ENCODE measurements at regions not wholly inside any gene's neighbourhood (a gene's known extent, or its start where the extent isn't known, plus 50 kb on each side); places are given as distances from the start of the nearest gene placed in this dataset.
"Not testable (repeated sequence)": the region's sequence is repeated elsewhere in the genome, so short reads cannot be mapped to it uniquely, and the experiment has no call there.

DNA sequence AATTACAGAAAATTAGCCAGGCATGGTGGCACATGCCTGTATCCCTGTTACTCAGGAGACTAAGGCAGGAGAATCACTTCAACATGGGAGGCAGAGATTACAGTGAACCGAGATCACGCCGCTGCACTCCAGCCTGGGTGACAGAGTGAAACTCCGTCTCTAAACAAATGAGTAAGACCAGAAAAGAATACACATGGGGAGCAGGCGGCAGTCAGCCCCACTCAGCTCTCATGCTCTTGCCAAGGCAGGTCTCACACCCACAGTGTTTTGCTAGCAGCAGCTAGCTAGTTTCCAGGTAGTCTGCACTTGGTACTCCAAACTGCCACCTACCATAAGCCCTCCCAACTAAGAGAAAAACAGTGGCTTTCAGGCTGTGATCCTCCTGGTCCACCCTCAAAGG lies 722.3 kb upstream of the CTNND2 start:
- no peak for DNase-seq

DNA sequence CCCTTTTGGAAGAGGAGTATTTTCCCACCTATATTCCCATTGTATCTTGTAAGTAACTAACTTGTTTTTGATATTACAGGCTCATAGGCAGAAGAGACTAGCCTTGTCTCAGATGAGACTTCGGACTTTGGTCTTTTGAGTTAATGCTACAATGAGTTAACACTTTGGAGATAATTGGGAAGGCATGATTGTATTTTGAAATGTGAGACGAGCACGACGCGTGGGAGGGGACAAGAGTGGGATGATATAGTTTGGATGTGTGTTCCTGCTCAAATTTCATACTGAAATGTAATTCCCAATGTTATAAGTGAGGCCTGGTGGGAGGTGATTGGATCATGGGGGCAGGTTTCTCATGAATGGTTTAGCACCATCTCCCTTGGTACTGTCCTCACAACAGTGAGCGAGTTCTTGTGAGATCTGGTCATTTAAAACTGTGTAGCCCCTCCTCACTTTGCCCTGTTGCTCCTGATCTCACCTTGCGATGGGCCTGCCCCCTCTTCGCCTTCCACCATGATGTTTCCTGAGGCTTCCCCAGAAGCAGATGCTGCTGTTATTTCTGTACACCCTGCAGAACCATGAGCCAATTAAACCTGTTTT lies 721.5 kb upstream of the CTNND2 start:
- no peak for DNase-seq

DNA sequence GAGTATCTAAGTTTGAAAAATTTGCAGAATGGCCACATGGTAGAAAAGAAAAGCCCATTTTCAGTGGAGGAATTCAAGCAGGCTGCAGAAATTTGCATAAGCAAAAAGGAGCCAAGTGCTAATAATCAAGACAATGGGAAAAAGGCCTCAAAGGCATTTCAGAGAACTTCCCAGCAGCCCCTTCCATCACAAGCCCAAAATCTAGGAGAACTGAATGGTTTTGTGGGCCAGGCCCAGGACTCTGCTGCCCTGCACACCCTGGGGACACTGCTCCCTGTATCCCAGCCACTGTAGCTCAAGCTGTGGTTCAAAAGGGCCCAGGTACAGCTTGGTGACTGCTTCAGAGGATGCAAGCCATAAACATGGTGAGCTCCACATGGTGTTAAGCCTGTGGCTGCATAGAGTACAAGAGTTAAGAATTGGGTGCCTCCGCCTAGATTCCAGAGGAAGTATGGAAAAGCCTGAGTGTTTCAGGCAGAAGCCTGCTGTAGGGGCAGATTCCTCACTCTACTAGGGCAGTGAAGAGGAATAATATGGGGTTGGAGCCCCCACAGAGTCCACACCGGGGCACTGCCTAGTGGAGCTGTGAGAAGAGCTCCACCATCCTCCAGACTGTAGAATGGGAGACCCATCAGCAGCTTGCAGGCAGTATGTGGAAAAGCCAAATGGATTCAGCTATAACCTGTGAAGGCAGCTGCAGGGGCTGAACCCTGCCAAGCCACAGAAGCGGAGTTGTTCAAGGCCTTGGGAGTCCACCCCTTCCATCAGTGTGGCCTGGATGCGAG lies 720.7 kb upstream of the CTNND2 start:
- no peak for DNase-seq

DNA sequence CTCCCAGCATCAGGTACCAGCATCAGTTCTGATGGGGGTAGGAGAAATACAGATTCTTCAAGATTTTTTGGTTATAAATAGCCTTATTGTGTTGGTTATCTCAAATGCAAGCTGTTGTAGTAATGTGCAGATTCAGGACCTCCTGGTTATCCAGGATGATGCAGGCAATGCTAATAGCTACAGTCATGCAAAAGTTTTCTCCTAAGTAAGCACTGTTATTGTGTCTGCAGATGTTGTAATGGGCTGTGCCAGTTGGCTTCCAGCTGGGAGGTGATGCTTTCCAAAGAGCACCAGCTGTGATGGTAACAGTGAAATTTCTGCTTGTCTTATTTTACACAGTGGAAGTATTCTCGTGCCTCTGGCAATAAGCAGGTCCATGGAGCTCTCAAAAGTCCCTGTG lies 719.2 kb upstream of the CTNND2 start:
- DNase-seq: no peak

DNA sequence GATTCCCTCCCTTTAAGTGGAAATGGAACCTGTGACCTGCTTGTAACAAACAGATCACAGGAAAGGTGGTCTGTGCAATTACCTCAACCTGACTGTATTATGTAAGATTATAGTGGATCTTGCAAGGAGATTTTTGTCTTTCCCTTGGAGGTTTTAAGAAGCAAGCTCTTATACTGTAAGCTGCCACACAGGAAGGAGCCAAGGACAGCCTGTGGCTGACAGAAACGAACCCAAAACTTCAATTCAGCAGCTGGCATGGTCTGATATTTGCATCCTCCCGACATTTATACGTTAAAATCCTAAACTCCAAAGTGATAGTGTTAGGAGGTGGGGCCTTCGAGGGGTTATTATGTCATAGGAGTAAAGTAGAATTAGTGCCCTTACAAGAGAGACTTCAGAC lies 711.8 kb upstream of the CTNND2 start:
- DNase-seq: no peak

DNA sequence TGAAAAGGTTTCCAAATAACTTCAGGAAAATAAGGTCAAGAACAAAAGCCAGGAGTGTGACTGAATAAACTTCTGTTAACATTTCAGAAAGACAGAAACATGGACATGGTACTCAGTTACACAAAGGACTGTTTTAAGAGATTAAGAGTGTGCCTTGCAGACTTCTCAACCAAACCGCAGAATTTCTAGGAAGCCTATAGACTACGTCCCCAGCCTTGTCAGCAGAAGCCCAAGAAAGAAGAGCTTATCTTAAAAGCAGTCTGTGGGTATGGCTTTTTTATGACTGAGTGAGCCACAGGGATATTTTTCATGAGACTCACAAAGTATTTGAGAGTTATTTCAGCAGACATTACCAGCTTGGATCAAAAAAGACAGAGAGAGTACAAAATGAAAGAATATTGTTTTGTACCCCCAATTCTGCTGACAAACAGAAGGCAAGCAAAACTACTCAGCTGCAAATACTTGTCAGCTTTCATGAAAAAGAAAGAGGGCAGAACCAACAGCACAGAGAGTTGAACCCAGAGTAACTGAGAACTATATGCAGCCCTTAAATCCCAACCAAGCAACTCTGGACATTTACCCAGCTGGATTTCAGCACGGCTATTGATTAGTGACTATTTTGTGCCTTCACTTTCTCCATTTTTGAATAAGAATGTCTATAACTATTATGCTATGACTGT lies 711.0 kb upstream of the CTNND2 start:
- no peak for DNase-seq

DNA sequence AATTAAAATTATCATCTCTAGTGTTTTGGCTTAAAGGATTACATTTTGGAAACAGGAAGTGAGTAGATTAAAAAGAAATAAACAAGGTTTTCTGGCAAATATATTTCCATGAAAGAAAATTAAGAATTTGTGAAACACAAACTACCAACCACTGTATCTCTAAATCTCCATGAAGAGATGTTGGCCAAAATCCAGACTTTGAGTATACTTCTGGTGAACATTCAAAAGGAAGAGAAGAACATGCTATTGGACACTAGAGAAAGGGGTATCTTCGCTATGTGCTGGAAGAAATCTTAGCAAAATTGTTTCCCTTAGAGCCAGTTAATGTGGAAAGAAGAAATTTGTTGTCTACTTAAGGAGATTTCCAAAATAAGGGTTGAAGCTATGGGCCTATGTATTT lies 710.4 kb upstream of the CTNND2 start:
- no peak for DNase-seq

DNA sequence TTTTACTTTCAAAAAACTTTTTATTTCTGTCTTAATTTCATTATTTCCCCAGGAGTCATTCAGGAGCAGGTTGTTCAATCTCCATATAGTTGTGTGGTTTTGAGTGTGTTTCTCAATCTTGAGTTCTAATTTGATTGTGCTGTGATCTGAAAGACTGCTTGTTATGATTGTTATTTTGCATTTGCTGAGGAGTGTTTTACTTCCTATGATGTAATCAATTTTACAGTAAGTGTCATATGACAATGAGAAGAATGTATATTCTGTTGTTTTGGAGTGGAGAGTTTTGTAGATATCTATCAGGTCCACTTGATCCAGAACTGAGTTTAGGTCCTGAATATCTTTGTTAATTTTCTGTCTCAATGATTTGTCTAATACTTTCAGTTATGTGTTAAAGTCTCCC lies 706.9 kb upstream of the CTNND2 start:
- no peak for DNase-seq

DNA sequence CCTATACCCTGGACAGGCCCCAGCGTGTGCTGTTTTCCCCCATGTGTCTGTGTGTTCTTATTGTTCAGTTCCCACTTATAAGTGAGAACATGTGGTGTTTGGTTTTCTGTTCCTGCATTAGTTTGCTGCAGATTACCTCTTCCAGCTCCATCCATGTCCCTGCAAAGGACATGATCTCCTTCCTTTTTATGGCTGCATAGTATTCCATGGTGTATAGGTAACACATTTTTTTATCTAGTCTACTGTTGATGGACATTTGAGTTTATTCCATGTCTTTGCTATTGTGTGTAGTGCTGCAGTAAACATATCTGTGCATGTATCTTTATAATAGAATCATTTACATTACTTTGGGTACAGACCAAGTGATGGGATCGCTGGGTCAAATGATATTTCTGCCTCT lies 703.6 kb upstream of the CTNND2 start:
- DNase-seq: not testable (repeated sequence)

DNA sequence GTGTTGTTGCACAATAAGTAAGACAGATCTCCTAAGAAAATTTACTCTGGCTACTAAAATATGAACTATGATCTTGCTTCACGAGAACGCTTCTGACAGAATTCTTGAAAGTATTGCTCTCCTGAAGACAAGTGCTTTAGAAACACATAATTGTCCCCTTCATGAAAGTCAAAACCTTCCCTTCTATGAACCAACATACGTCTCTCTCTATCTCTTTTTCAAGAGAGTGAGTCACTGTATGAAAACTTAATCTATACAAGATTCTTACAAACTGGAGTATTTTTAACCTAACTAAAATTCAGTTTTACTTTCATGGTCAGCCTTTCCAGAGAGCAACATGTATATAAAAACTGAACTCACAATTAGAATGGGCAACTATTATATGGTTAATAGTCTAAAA lies 688.0 kb upstream of the CTNND2 start:
- no peak for DNase-seq

DNA sequence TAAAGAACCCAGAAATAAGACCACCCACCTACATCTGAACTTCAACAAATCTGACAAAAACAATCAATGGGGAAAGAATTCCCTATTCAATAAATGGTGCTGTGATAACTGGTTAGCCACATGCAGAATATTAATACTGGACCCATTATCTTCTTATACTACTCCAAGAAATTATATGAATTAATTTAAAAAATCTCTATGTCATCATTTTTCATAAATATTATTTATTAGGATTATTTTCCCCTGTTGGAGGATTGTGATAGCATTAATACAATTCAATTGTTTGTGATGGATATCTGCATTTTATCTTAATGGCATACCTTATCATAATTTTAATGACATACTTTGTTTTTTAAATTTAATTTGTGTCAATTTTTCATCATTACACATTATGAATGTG lies 682.2 kb upstream of the CTNND2 start:
- no peak for DNase-seq

DNA sequence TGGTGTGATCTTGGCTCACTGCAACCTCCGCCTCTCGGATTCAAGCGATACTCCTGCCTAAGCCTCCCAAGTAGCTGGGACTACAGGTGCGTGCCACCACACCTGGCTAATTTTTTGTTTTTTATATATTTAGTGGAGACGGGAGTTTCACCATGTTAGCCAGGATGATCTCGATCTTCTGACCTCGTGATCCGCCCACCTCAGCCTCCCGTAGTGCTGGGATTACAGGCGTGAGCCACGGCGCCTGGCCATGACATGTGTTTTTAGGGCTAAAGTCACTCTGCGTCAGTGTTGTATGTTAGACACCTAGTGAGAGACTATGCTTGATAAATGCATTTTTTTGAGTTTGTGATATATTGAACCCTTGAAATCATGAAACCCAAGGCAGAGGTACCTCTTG lies 674.6 kb upstream of the CTNND2 start:
- not testable (repeated sequence) for DNase-seq

DNA sequence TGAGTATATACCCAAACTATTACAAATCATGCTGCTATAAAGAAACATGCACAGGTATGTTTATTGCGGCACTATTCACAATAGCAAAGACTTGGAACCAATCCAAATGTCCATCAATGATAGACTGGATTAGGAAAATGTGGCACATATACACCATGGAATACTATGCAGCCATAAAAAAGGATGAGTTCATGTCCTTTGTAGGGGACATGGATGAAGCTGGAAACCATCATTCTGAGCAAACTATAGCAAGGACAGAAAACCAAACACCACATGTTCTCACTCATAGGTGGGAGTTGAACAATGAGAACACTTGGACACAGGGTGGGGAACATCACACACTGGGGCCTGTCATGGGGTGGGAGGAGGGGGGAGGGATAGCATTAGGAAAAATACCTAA lies 672.7 kb upstream of the CTNND2 start:
- not testable (repeated sequence) for DNase-seq

DNA sequence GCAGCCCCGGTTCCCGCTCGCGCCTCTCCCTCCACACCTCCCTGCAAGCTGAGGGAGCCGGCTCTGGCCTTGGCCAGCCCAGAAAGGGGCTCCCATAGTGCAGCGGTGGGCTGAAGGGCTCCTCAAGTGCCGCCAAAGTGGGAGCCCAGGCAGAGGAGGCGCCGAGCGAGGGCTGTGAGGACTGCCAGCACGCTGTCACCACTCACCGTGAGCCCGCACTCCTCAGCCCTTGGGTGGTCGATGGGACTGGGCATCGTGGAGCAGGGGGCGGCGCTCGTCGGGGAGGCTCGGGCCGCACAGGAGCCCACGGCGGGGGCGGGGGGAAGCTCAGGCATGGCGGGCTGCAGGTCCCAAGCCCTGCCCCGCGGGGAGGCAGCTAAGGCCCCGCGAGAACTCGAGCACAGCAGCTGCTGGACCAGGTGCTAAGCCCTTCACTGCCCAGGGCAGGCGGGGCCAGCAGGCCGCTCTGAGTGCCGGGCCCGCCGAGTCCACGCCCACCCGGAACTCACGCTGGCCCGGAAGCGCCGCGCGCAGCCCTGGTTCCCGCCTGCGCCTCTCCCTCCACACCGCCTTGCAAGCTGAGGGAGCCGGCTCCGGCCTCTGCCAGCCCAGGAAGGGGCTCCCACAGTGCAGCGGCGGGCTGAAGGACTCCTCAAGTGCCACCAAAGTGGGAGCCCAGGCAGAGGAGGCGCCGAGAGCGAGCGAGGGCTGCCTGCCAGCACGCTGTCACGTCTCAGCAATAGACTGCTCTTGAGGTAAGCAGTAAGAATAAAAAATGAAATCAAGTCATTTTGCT lies 670.2 kb upstream of the CTNND2 start:
- DNase-seq: not testable (repeated sequence)

DNA sequence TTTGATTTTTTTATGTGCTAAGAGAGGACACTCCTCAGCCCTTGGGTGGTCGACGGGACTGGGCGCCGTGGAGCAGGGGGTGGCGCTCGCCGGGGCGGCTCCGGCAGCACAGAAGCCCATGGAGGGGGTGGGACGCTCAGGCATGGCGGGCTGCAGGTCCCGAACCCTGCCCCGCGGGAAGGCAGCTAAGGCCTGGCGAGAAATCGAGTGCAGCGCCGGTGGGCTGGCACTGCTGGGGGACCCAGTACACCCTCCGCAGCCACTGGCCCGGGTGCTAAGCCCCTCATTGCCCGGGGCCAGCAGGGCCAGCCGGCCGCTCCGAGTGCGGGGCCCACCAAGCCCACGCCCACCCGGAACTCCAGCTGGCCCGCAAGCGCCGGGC lies 669.7 kb upstream of the CTNND2 start:
- not testable (repeated sequence) for DNase-seq

DNA sequence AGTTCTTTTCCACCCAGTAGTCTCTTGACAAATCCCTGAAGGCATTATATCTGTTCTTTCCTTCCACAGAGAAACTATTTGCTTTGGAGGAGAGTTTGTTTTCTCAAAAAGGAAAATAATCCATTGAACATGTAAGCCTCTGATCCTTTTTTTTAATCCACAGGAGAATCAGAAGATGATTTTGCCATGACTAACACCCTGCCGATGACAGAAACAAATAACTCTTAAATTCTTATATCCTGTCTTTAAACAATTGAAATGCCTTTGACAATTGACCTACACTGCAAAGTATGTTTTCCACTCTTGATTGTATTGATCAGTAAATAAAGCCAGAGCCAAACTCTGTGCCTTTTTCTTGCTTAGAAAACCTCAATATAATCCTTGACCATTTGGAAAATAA lies 666.4 kb upstream of the CTNND2 start:
- no peak for DNase-seq

DNA sequence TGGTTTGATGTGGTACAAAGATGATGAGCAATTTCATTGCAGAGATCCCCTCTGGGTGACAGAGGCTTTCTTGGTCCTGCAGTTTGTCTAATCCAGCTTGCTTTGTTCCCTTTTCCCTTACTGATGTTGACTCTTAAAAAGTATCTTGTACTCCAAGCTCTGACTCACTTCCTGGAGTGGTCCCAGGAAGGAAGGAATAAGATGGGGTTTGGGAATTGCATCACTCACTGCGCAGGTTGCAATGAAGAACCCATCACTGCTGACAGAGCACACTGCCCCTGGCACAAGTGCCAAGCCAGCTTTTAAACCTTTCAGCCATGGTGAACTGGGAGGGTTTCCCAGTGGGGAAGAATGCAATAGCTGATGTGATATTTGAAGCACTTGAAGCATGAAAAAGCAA lies 662.2 kb upstream of the CTNND2 start:
- DNase-seq: no peak

DNA sequence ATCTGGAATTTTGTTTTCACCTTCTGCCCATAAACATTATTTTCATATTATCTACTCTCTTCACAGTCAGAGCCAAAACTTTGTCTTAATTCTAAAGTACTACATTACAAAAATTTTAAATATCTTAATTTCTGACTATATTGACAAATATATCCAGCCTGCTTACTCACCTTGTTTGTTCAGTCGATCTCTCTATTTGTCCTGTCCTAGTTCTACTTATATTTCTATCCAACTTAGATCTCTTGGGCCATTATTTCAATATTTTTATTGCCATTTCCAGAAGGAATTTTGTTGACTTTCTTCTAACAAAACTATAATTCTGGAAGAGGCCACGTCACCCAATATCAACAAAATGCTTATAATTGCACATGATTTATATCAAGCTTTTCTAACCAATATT lies 652.8 kb upstream of the CTNND2 start:
- DNase-seq: no peak

DNA sequence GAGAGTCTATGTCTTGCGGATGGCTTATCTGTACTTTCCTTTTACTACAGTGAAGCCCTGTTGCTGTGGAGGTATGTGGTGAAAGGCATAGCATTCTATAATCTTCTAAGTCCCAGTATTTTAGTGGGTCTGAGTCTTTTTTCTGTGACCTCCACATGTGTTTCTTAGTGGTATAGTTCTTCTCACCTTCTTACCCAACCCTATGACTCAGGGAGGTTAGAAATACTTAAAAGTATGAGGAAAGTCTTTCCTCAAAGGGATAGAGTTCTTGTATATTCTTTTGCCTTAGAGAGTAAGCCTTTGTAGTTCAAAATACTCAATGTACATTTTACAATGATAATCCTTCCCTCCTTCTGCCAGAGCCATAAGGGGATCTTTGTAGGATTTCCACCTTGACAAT lies 621.9 kb upstream of the CTNND2 start:
- no peak for DNase-seq

DNA sequence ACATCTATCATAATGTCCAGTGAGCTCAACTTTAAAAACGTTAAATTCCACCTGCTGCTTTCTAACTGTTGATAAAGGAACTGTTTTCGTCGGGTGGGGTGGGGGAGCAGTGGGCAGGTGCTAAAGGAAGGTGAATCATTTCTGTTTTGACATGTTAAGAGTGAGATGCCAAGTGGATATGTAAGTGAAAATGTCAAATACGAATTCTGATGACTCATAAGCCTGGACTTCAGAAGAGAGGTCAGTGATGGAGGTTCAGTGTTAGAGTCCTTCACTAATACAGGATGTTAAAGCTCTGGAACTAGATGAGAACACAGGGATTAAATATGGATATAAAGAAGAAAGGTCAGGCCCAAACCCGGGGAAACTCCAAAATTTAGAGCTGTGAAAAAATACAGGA lies 617.9 kb upstream of the CTNND2 start:
- no peak for DNase-seq

DNA sequence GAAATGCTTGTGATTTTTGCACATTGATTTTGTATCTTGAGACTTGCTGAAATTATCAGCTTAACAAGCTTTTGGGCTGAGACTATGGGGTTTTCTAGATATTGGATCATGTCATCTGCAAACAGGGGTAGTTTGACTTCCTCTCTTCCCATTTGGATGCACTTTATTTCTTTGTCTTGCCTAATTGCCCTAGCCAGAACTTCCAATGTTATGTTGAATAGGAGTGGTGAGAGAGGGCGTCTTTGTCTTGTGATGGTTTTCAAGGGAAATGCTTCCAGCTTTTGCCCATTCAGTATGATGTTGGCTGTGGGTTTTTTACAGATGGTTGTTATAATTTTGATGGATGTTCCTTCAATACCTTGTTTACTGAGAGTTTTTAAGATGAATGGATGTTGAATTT lies 600.7 kb upstream of the CTNND2 start:
- not testable (repeated sequence) for DNase-seq

DNA sequence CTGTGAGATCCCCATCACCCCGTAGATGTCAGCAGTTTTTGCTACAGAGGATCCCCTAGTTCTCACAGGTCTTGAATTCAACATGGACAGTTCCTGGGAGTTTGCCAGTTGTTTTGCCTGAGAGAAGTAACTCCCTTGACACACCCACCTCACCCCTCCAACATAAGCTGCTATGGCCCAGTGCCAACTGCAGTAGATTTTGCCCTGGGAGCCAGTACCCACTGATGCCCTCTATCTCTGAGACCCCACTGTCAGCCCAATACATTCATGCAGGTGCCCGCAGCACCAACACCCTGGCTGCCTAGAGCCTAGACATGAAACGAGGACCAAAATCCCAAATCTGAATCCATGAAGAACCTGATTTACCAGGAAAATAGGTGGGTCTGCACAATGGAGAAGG lies 583.9 kb upstream of the CTNND2 start:
- no peak for DNase-seq

DNA sequence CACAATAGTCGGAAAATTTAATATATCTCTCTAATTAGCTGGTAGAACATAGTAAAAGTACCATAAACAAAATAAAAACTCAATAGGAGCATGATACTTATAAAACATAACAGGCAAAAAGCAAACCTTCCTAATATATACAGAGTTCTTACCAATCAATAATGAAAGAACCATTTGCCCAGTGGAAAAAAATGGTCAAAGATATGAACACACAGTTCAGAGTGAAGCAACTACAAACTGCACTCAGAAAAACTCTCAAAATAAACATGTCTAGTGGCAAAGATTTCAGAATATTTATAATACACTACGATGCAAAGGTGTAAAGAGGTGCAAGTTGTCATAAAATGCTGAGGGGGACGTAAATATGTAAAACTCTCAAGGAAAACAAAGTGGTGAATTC lies 576.2 kb upstream of the CTNND2 start:
- no peak for DNase-seq

DNA sequence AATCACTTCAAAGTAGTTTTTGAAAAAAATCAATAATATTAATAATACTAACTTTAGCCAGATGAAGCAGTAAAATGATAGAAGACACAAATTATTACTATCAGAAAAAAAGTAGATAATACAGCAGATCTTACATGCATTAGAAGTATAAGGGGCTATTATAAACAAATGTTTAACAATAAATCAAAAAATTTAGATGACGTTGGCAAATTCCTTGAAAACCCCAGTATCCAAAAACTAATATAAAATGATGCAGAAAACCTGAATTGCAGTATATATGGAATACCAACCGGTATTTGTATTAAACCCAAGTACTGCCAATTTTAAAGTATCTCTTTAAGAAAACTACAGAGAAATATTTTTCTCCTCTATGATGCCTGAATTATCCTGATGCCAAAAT lies 573.3 kb upstream of the CTNND2 start:
- no peak for DNase-seq
